ENCODE measurements at regions not wholly inside any gene's neighbourhood (a gene's known extent, or its start where the extent isn't known, plus 50 kb on each side); places are given as distances from the start of the nearest gene placed in this dataset.
"Not testable (repeated sequence)": the region's sequence is repeated elsewhere in the genome, so short reads cannot be mapped to it uniquely, and the experiment has no call there.

DNA sequence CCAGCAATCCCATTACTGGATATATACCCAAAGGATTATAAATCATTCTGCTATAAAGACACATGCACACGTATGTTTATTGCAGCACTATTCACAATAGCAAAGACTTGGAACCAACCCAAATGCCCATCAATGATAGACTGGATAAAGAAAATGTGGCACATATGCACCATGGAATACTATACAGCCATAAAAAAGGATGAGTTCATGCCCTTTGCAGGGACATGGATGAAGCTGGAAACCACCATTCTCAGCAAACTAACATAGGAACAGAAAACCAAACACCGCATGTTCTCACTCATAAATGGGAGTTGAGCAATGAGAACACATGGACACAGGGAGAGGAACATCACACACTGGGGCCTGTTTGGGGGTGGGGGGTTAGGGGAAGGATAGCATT lies 90.8 kb upstream of the NTF3 start:
- intact Hi-C loops (cut with DNase I); ATAC-seq; DNase-seq (ENCODE audit: missing footprints): not testable (repeated sequence)

- no peak for DNase-seq (ENCODE audit: missing footprints)
- intact Hi-C loops (cut with DNase I) = no loop called here
- ATAC-seq = no peak
Measured at GRCh38 chr12:5343711-5344110, 88.2 kb upstream of the NTF3 start.

DNA sequence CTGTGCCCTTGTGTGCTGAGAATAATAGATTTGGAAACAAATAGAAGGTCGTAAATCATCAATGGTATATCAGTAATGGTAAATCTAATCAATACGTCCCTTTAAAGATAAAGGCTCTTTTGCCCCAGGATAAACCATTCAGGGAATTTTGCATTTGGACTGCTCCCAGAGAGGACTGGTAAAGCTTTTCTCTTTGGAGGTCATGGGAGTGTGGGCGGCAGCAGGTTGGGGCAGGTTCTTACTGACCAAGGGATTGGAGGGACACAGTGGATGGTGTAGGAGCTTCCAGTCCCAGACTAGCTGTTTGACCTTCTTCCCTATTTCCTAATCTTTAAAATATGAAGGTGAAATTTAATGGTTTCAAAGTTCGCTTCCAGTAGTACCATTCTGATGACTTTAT lies 87.8 kb upstream of the NTF3 start:
- ATAC-seq (no peak), DNase-seq (ENCODE audit: missing footprints) (no peak)
- intact Hi-C loops (cut with DNase I) = no loop called here

DNA sequence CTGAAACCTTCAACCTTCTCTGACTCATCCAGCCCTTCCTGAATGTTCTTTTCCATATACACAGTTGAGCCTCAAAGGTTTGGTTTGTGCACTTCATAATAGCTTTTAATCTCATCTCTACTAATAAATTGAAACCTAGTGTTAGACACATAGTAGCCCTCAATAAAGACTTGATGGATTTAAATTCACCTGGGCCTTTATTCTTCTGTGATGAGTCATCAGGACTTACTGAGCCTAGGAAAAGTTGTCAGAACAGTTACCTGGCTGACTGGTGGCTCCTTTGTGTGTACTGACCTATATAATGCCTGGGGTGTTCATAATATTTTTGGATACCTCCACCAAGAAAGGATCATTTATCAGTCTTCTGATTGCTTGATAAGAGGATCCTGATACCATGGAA lies 86.4 kb upstream of the NTF3 start:
- DNase-seq (ENCODE audit: missing footprints) = no peak
- ATAC-seq = no peak
- intact Hi-C loops (cut with DNase I) = no loop called here

- ATAC-seq = no peak
Measured at GRCh38 chr12:5348057-5348456, 83.9 kb upstream of the NTF3 start.

DNA sequence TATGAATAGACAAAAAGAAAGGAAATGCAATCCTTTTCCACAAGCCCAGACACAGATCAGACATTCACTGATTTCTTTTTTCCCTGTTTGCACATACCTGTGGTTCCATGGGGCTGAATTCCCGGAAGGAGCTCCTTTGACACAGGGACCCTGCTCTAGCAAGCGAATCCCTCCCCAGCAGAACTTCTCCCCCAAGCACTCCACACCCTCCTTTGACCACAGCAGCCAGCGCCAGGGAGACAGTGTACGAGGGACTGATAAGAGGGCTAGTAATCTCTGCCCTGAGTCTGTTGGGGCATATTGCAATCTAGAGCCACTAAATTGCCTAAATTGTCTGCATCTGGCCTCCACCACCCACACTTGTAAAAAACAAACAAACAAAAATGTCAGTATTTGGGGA lies 83.4 kb upstream of the NTF3 start:
- intact Hi-C loops (cut with DNase I) = no loop called here
- DNase-seq (ENCODE audit: missing footprints) = no peak
- ATAC-seq = no peak

More at GRCh38 chr12:5348057-5348456, 83.9 kb upstream of the NTF3 start:
- intact Hi-C loops (cut with DNase I) = no loop called here
- DNase-seq (ENCODE audit: missing footprints) = no peak

DNA sequence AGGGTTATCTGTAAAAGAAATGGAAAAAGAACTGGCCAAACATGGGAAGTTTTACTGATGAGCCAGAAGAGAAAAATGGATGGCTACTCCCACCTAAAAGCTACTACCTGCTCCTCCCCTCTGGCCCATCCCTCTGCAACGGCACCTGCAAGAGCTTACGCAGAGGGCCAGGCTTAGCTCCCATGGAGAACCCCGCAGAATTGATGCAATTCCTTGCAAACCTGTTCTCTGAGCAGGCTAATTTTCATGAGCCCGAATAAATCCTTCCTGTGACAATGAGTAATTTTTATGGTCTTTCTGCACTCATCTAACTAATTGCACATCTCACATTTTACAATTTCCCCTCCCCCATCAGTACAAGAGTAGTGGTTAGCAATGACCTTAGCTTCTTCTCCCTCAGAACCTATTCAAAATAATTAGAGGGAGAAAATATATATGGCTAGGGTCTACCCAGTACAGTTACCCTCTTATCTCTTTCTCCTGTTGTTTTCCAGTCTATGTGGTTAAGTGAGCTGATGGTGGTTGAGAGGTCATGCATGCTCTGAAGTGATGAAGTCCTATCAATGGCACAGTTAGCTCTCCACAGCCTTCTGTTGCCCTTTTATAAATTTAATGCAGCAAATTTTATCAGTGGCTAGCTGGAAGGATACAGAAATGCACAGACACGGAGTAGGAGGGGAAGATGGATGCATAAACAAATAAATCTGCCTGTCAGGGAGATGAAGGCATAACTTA lies 67.7 kb upstream of the NTF3 start:
- no peak for DNase-seq (ENCODE audit: missing footprints)
- ATAC-seq = no peak
- intact Hi-C loops (cut with DNase I) = no loop called here

- ATAC-seq (no peak), DNase-seq (ENCODE audit: missing footprints) (no peak)
- intact Hi-C loops (cut with DNase I) = no loop called here
Measured at GRCh38 chr12:5369298-5369697, 62.6 kb upstream of the NTF3 start.

DNA sequence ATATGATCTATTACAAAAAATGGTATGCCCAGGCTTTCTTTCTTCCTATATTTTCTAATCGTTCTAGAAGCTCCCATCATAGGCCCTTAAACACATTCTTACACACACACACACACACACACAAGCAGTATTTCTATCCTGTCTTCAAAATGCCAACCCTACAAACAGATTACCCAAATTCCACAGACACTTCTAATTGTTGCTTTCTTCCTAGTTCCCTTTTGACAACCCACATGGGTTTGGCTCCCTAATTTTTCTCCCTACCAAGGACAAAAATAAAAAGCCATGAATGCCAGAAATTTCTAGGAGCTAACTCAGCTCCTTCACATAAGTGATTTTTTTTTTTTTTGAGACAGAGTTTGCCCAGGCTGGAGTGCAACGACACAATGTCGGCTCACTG lies 60.3 kb upstream of the NTF3 start:
- DNase-seq (ENCODE audit: missing footprints) (no peak), ATAC-seq (no peak)
- intact Hi-C loops (cut with DNase I) = no loop called here

- intact Hi-C loops (cut with DNase I) = no loop called here
- DNase-seq (ENCODE audit: missing footprints) (no peak), ATAC-seq (no peak)
Measured at GRCh38 chr12:5374713-5375112, 57.2 kb upstream of the NTF3 start.

- intact Hi-C loops (cut with DNase I) = no loop called here
- ATAC-seq (no peak), DNase-seq (ENCODE audit: missing footprints) (no peak)
Measured at GRCh38 chr12:5375547-5376295, 56.2 kb upstream of the NTF3 start.

- ATAC-seq (no peak), DNase-seq (ENCODE audit: missing footprints) (no peak)
- intact Hi-C loops (cut with DNase I) = no loop called here
Measured at GRCh38 chr12:5376591-5377207, 55.2 kb upstream of the NTF3 start.

- ATAC-seq (no peak), DNase-seq (ENCODE audit: missing footprints) (no peak)
- intact Hi-C loops (cut with DNase I) = no loop called here
Measured at GRCh38 chr12:5377997-5378592, 53.8 kb upstream of the NTF3 start.

- DNase-seq (ENCODE audit: missing footprints) (no peak), ATAC-seq (no peak)
- intact Hi-C loops (cut with DNase I) = no loop called here
Measured at GRCh38 chr12:5379749-5380496, 52.0 kb upstream of the NTF3 start.
